Omental fat pad (tissue), 3 donors: ENCODE measurements at regions not wholly inside any gene's neighbourhood (a gene's known extent, or its start where the extent isn't known, plus 50 kb on each side); places are given as distances from the start of the nearest gene placed in this dataset.
"Not testable (repeated sequence)": the region's sequence is repeated elsewhere in the genome, so short reads cannot be mapped to it uniquely, and the experiment has no call there.

Experiments used
- ATAC-seq: fragments of 150-250 bp; one replicate; pipeline ENCODE4 v1.9.1; 2016; ENCODE audit warnings: mild to moderate bottlenecking, moderate library complexity; ENCODE audit not compliant: low FRiP score
- DNase-seq: peaks from one replicate; pipeline ENCODE4 v3.0.0-alpha.2; 2019; ENCODE audit warnings: low spot score
- CTCF ChIP-seq, 3 donors: fragments of 450-650 bp; IDR thresholded peaks; one replicate each; pipeline ENCODE4 v1.5.1; 2016 to 2017; ENCODE audit warnings: antibody characterized with exemption in 3 of 3, mild to moderate bottlenecking in 3 of 3, moderate library complexity in 2 of 3

GRCh38 chr10:131556897-131557495, 245.5 kb upstream of the TCERG1L start:
- TF ChIP-seq CTCF (IDR thresholded peaks at IDR 0.05): no peak
- ATAC-seq (no peak), DNase-seq (no peak)

- DNase-seq, ATAC-seq: not testable (repeated sequence)
Measured at GRCh38 chr10:131557956-131558355, 246.4 kb upstream of the TCERG1L start.

- ATAC-seq (no peak), DNase-seq (no peak)
- no peak for TF ChIP-seq CTCF (IDR thresholded peaks at IDR 0.05)
Measured at GRCh38 chr10:131559450-131559911, 248.0 kb upstream of the TCERG1L start.

GRCh38 chr10:131560166-131560565, 248.6 kb upstream of the TCERG1L start:
- DNase-seq: no peak
- no peak for TF ChIP-seq CTCF (IDR thresholded peaks at IDR 0.05)
- no peak for ATAC-seq

- TF ChIP-seq CTCF (IDR thresholded peaks at IDR 0.05): no peak
- DNase-seq: no peak
- no peak for ATAC-seq
Measured at GRCh38 chr10:131560706-131561355, 249.3 kb upstream of the TCERG1L start.

- DNase-seq: no peak
- no peak for TF ChIP-seq CTCF (IDR thresholded peaks at IDR 0.05)
- ATAC-seq: no peak
Measured at GRCh38 chr10:131561897-131562296, 250.4 kb upstream of the TCERG1L start.

GRCh38 chr10:131563411-131563810, 251.9 kb upstream of the TCERG1L start:
- no peak for ATAC-seq
- TF ChIP-seq CTCF (IDR thresholded peaks at IDR 0.05): no peak
- no peak for DNase-seq
